Right lobe of liver (tissue), 4 donors: ENCODE measurements at regions not wholly inside any gene's neighbourhood (a gene's known extent, or its start where the extent isn't known, plus 50 kb on each side); places are given as distances from the start of the nearest gene placed in this dataset.

Source experiments
- POLR2A ChIP-seq: fragments of 450-650 bp; IDR thresholded peaks from one replicate; pipeline ENCODE4 v1.6.1; 2017; ENCODE audit warnings: antibody characterized with exemption, mild to moderate bottlenecking
- TF ChIP-seq, protein P1 (sequence below), 4 donors: fragments of 200-600 bp in 3 of 4; fragments of 450-650 bp in 1 of 4; IDR thresholded peaks; one replicate each; pipeline versions ENCODE4 v1.5.1 to v1.8.0; 2016 to 2022; ENCODE audit warnings: antibody characterized with exemption in 4 of 4, mild to moderate bottlenecking in 2 of 4
- donor health status: DM: no; HTN: no; CAD: no.
- donor health status: DM: no; HTN: no; CAD: no.
- donor health status: DM: no; HTN: yes; CAD: no.

DNA sequence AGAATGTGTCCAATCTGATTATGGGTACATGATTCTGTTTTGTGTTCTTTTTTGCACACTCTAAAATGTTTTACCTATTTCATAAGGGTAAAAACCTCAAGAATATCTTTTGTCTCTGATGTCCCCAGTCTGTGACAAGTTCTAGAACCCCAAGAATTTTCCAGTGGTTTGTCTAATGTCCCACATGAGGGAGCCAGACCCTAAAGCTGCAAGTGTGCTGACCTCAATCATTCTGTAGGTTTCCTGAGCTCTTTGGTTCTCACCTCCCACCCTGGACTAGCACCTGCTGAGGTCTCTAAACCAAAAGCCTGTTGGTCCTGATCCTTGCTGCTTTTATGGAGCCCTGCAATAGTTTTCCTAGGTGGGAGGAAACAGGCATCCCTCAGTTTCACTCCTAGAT is 149.8 kb upstream of the MPPED2 start:
- no peak for TF ChIP-seq POLR2A
- TF ChIP-seq, protein P1, sequence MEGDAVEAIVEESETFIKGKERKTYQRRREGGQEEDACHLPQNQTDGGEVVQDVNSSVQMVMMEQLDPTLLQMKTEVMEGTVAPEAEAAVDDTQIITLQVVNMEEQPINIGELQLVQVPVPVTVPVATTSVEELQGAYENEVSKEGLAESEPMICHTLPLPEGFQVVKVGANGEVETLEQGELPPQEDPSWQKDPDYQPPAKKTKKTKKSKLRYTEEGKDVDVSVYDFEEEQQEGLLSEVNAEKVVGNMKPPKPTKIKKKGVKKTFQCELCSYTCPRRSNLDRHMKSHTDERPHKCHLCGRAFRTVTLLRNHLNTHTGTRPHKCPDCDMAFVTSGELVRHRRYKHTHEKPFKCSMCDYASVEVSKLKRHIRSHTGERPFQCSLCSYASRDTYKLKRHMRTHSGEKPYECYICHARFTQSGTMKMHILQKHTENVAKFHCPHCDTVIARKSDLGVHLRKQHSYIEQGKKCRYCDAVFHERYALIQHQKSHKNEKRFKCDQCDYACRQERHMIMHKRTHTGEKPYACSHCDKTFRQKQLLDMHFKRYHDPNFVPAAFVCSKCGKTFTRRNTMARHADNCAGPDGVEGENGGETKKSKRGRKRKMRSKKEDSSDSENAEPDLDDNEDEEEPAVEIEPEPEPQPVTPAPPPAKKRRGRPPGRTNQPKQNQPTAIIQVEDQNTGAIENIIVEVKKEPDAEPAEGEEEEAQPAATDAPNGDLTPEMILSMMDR (IDR thresholded peaks at IDR 0.05), result peak in 2 of 4 donors; percentile 25 to 38
